ENCODE measurements at regions not wholly inside any gene's neighbourhood (a gene's known extent, or its start where the extent isn't known, plus 50 kb on each side); places are given as distances from the start of the nearest gene placed in this dataset.

DNA sequence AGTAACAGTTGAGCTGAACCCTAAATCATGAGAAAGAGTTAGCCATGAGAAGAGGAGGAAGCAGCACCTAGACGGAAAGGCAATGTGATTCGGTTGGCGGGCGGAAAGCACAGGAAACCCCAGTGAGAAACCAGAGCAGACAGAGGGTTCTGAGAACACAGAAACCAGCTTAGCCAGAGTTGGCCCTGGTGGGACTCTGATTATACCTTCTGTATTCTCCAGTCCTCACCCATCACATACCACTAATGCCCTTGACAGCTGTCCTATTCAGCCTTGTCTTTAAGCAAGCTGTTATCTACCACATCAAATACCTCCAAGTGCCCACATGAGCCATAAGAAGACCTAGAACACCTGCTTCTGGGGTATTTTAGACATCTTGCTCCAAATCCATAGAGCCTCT is 58.9 kb upstream of the LRRC1 start:
- TF ChIP-seq, protein P1, sequence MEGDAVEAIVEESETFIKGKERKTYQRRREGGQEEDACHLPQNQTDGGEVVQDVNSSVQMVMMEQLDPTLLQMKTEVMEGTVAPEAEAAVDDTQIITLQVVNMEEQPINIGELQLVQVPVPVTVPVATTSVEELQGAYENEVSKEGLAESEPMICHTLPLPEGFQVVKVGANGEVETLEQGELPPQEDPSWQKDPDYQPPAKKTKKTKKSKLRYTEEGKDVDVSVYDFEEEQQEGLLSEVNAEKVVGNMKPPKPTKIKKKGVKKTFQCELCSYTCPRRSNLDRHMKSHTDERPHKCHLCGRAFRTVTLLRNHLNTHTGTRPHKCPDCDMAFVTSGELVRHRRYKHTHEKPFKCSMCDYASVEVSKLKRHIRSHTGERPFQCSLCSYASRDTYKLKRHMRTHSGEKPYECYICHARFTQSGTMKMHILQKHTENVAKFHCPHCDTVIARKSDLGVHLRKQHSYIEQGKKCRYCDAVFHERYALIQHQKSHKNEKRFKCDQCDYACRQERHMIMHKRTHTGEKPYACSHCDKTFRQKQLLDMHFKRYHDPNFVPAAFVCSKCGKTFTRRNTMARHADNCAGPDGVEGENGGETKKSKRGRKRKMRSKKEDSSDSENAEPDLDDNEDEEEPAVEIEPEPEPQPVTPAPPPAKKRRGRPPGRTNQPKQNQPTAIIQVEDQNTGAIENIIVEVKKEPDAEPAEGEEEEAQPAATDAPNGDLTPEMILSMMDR (IDR thresholded peaks at IDR 0.05): no peak
- no peak for TF ChIP-seq POLR2A (IDR thresholded peaks at IDR 0.05)

All from uterus (tissue), 2 donors.